MCF 10A (cell line): ENCODE measurements at regions not wholly inside any gene's neighbourhood (a gene's known extent, or its start where the extent isn't known, plus 50 kb on each side); places are given as distances from the start of the nearest gene placed in this dataset.
"Not testable (repeated sequence)": the region's sequence is repeated elsewhere in the genome, so short reads cannot be mapped to it uniquely, and the experiment has no call there.

Experiments
- BruUV-seq: library from RNA; stranded (reverse); fragments of 400-500 nt; replicated peaks from 2 replicates; lab custom pipeline; 2021; lab: Mats Ljungman, UMichigan
- CTCF ChIA-PET: fragments of 300-600 bp; sonication (Branson Sonifier 250); formaldehyde crosslinking; extraction: SDS; loops from one replicate; lab custom pipeline; 2021; ENCODE audit warnings: antibody characterized with exemption, inconsistent platforms; lab: Yijun Ruan, JAX
- POLR2A ChIA-PET: fragments of 300-600, 350-650 bp; sonication (Branson Sonifier 250); formaldehyde crosslinking; extraction: SDS; loops from one replicate; lab custom pipeline; 2020; ENCODE audit warnings: antibody characterized with exemption, inconsistent platforms; lab: Yijun Ruan, JAX
- DNase-seq: peaks from one replicate; pipeline ENCODE4 v3.0.0-alpha.2; 2018; ENCODE audit not compliant: unreplicated experiment
- H3K27ac Mint-ChIP-seq: one replicate; pipeline ENCODE4 v1.8.0; 2022; ENCODE audit warnings: mild to moderate bottlenecking, low read depth, mixed read lengths; ENCODE audit not compliant: unreplicated experiment
- H3K27me3 Mint-ChIP-seq: one replicate; pipeline ENCODE4 v1.8.0; 2022; ENCODE audit warnings: mixed read lengths; ENCODE audit not compliant: insufficient read depth, unreplicated experiment
- H3K36me3 Mint-ChIP-seq: one replicate; pipeline ENCODE4 v1.8.0; 2022; ENCODE audit warnings: mild to moderate bottlenecking, moderate library complexity, mixed read lengths; ENCODE audit not compliant: insufficient read depth, unreplicated experiment
- H3K4me1 Mint-ChIP-seq: one replicate; pipeline ENCODE4 v1.8.0; 2022; ENCODE audit warnings: mixed read lengths; ENCODE audit not compliant: insufficient read depth, unreplicated experiment
- H3K4me3 Mint-ChIP-seq: one replicate; pipeline ENCODE4 v1.8.0; 2022; ENCODE audit warnings: mild to moderate bottlenecking, moderate library complexity, mixed read lengths; ENCODE audit not compliant: unreplicated experiment
- H3K9me3 Mint-ChIP-seq: one replicate; pipeline ENCODE4 v1.8.0; 2022; ENCODE audit warnings: mixed read lengths; ENCODE audit not compliant: unreplicated experiment
- CTCF ChIP-seq: fragments of 200-600 bp; IDR thresholded peaks from one replicate; pipeline ENCODE4 v1.8.0; 2022; ENCODE audit warnings: antibody characterized with exemption, mild to moderate bottlenecking; ENCODE audit not compliant: unreplicated experiment
- intact Hi-C: fragments of 100-400 bp; cut with micrococcal nuclease; formaldehyde crosslinking; loops from 2 replicates; pipeline ENCODE4 v1.14.1; 2022

- H3K4me3 Mint-ChIP-seq, intact Hi-C loops, DNase-seq, POLR2A ChIA-PET, H3K27ac Mint-ChIP-seq, CTCF ChIA-PET, H3K9me3 Mint-ChIP-seq, BruUV-seq, H3K27me3 Mint-ChIP-seq, H3K4me1 Mint-ChIP-seq, H3K36me3 Mint-ChIP-seq: not testable (repeated sequence)
Measured at GRCh38 chr1:25171013-25171412, 61.3 kb downstream of the SYF2 start.

GRCh38 chr1:25170439-25170838, 61.9 kb downstream of the SYF2 start:
- H3K27ac Mint-ChIP-seq = no peak overlapping the region
- BruUV-seq = no TSS peak
- no peak overlapping the region for H3K4me3 Mint-ChIP-seq
- H3K9me3 Mint-ChIP-seq = no peaks in the 10 kb centered on the region
- DNase-seq = no peak
- no peaks in the 10 kb centered on the region for H3K4me1 Mint-ChIP-seq
- POLR2A ChIA-PET = no interaction called here
- no peak for TF ChIP-seq CTCF
- no peaks in the 10 kb centered on the region for H3K36me3 Mint-ChIP-seq
- intact Hi-C loops = no loop called here
- CTCF ChIA-PET = no interaction called here
- H3K27me3 Mint-ChIP-seq = no peaks in the 10 kb centered on the region

GRCh38 chr1:25169610-25170009, 62.7 kb downstream of the SYF2 start:
- Mint-ChIP-seq H3K27ac (no peak overlapping the region), H3K4me3 (no peak overlapping the region), H3K4me1 (no peaks in the 10 kb centered on the region), H3K27me3 (no peaks in the 10 kb centered on the region), H3K36me3 (no peaks in the 10 kb centered on the region), H3K9me3 (no peaks in the 10 kb centered on the region)
- TF ChIP-seq CTCF = no peak
- intact Hi-C loops = no loop called here
- BruUV-seq = no TSS peak
- ChIA-PET CTCF (no interaction called here), POLR2A (no interaction called here)
- DNase-seq = no peak

DNA sequence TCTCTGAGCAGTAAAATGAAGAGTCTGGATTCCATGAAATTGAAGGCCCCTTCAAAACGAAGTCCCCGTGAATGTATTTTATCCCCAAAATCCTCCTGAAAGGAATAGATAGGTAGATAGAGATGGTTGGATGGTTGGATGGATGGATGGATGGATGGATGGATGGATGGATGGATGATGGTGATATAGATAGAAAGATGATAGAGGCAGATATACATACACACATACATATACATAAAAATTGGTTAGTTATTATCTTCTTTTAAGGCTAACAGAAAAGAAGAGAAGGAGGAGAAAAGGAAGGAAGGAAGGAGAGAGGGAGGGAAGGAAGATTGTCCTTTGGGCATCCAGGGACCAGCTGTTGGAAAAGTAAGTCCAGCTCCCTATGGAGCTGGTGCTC, 63.1 kb downstream of the SYF2 start:
- ChIA-PET POLR2A (no interaction called here), CTCF (no interaction called here)
- BruUV-seq = no TSS peak
- H3K9me3 Mint-ChIP-seq = no peaks in the 10 kb centered on the region
- H3K27ac Mint-ChIP-seq = no peak overlapping the region
- no peaks in the 10 kb centered on the region for H3K36me3 Mint-ChIP-seq
- no peak for TF ChIP-seq CTCF
- H3K4me3 Mint-ChIP-seq = no peak overlapping the region
- no peaks in the 10 kb centered on the region for H3K4me1 Mint-ChIP-seq
- intact Hi-C loops = no loop called here
- DNase-seq = no peak
- H3K27me3 Mint-ChIP-seq = no peaks in the 10 kb centered on the region
